GM06990 (cell line): ENCODE measurements at regions not wholly inside any gene's neighbourhood (a gene's known extent, or its start where the extent isn't known, plus 50 kb on each side); places are given as distances from the start of the nearest gene placed in this dataset.
A peak's percentile ranks its signal among the peaks of the same experiment; 100 is the strongest.

Experiments
- DNase-seq: peaks from one replicate; pipeline ENCODE4 v3.0.0-alpha.2; 2011; ENCODE audit not compliant: insufficient read length; ENCODE audit errors: extremely low read depth
- H3K27me3 ChIP-seq: replicated peaks from 2 replicates; pipeline ENCODE4 v1.6.0; 2011; ENCODE audit warnings: low read length; ENCODE audit not compliant: control insufficient read depth, insufficient read depth
- H3K36me3 ChIP-seq: 2 replicates; pipeline ENCODE4 v1.5.1; 2011; ENCODE audit warnings: low read length; ENCODE audit not compliant: control insufficient read depth, insufficient read depth
- H3K4me3 ChIP-seq: replicated peaks from 2 replicates; pipeline ENCODE4 v1.5.1; 2011; ENCODE audit warnings: low read depth, mild to moderate bottlenecking, control low read depth, low read length
- CTCF ChIP-seq: IDR thresholded peaks from 2 replicates; pipeline ENCODE4 v1.5.1; 2011; ENCODE audit warnings: low read length, control low read depth, mild to moderate bottlenecking, inconsistent platforms; ENCODE audit not compliant: insufficient read depth, poor library complexity, severe bottlenecking

- Histone ChIP-seq H3K27me3 (no peaks in the 10 kb centered on the region), H3K4me3 (no peak overlapping the region), H3K36me3 (no peaks in the 10 kb centered on the region)
- TF ChIP-seq CTCF: no peak
- no peak for DNase-seq
Observed at GRCh38 chr12:43284486-43285158, 267.4 kb downstream of the ADAMTS20 start.

DNA sequence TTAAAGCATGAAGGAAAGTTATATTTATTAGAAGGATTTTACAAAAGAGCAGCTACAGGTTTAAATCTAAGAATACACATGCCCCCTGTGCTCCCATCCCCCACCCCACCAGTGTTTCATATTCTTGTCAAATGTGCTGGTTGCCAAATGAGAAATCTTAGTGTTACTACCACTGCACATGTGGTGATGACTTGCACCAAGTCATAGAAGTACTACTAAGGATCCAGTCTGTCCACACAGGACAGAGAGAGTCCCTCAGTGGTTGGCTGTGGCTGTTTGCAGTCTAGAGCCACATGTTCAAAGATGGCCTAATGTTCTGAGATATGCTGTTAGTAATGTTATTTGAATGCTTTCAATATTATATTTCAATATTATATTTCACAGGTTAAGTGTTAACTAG lies 268.8 kb downstream of the ADAMTS20 start:
- no peaks in the 10 kb centered on the region for H3K36me3 ChIP-seq
- H3K4me3 ChIP-seq: no peak overlapping the region
- H3K27me3 ChIP-seq: no peaks in the 10 kb centered on the region
- no peak for DNase-seq
- TF ChIP-seq CTCF: no peak

GRCh38 chr12:43282106-43282505 lies 269.9 kb downstream of the ADAMTS20 start:
- no peaks in the 10 kb centered on the region for H3K36me3 ChIP-seq
- DNase-seq: no peak
- TF ChIP-seq CTCF: peak; percentile 11
- no peak overlapping the region for H3K4me3 ChIP-seq
- no peaks in the 10 kb centered on the region for H3K27me3 ChIP-seq

- DNase-seq: no peak
- Histone ChIP-seq H3K36me3 (no peaks in the 10 kb centered on the region), H3K4me3 (no peak overlapping the region), H3K27me3 (no peaks in the 10 kb centered on the region)
- TF ChIP-seq CTCF: no peak
Observed at GRCh38 chr12:43281563-43281962, 270.4 kb downstream of the ADAMTS20 start.

DNA sequence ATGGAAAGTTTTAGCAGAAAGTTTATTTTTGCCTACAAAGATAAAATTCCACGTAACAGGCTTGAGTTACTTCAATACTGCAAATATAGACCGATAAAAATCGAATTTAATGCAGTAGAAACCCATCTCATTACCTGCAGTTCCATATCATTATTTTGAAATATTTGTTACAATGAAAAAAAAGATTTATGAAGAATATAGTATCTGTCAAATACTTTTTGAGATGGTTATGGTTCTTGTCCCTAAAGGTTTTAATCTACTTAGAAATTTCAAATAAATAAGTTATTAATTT lies 273.5 kb downstream of the ADAMTS20 start:
- TF ChIP-seq CTCF: no peak
- DNase-seq: peak; percentile 17
- Histone ChIP-seq H3K4me3 (no peak overlapping the region), H3K27me3 (no peaks in the 10 kb centered on the region), H3K36me3 (no peaks in the 10 kb centered on the region)

DNA sequence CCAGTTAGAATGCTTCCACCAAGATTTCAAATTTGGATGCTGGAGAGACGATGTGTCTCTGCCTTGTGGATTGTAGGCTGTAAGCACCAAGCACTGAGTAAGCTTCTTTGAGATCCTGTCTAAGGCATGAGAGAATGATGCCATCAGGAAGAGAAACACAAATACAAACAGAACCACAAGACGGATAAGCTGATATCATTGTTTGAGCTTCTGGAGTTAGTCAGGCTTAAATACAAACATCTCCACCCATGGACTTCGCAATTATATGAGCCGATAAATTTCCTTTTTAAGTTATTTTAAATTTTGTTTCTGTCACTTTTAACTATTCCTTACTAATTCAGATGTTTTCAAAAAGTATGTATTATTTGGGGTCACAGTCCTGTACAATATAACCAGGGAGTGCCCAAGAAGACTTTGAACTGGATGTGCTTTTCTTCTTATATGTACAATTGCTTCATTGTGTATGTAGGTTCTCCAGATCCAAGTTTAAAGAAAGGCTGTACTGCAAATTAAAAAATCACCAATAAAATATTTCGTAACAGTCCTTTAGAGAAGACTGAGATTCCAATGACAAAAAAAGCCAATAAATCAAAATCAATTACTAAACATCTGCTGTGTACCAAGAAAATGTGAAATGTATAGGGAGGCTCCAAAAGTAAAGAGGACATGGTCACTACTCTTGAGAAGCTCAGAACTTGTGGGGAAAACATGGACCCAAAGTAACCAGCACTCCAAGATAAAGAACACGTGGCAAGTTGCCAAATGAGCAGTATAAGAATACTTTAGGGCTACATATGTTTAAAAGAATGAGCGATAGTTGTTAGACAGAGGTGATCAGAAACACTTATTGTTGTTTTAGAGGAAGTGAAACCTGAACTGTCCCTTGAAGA lies 274.1 kb downstream of the ADAMTS20 start:
- no peak for DNase-seq
- Histone ChIP-seq H3K27me3 (no peaks in the 10 kb centered on the region), H3K36me3 (no peaks in the 10 kb centered on the region), H3K4me3 (no peak overlapping the region)
- TF ChIP-seq CTCF: no peak
